Stimulated activated CD4-positive, alpha-beta T cell treated with anti-CD3 and anti-CD28 coated beads, TNF-alpha, amount 100 ng/mL, for 1 hour (primary cell): ENCODE measurements at regions not wholly inside any gene's neighbourhood (a gene's known extent, or its start where the extent isn't known, plus 50 kb on each side); places are given as distances from the start of the nearest gene placed in this dataset.

Experiments used
- DNase-seq, 3 donors: peaks; one replicate each; pipeline ENCODE4 v3.0.0-alpha.2; 2020; ENCODE audit warnings: low read depth in 3 of 3, low spot score in 1 of 3

DNA sequence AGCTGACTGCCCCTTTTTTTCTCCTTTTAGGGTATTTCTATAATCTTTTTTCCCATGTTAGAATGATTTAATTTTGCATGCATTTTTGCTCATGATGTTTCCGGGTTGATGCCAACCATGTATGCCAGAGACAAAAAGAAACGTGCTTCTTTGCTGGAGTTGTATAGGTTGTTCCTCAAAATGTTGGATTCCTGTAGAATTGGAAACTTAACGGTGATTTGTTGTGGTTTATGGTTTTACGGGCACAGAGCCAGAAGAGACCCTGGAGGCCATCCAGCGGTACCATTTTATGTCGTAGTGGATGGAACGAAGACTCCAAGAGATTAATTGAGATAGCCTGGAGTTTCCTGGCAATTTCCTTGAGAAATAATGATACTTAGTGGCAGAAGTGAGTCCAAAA is 481.5 kb upstream of the RGMA start:
- DNase-seq: no peak

DNA sequence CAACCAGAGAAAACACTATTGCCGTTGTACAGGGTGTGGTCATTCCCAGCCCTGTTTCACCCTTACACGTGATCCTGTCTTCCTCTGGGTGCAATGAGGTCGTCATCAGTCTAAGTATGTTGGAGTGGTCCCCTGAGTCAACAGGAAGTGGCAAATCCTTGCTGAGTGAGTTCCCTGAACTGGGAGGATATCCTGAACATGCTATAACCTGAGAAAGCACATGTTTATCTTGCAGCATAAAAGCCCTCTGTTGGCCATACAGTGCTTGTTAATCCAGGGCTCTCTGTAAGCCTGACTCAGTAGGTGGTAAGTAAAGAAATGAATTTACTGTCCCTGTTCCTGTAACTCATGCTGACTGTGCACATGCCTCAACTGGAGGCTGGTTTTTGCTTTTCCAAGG is 477.8 kb upstream of the RGMA start:
- DNase-seq: no peak

DNA sequence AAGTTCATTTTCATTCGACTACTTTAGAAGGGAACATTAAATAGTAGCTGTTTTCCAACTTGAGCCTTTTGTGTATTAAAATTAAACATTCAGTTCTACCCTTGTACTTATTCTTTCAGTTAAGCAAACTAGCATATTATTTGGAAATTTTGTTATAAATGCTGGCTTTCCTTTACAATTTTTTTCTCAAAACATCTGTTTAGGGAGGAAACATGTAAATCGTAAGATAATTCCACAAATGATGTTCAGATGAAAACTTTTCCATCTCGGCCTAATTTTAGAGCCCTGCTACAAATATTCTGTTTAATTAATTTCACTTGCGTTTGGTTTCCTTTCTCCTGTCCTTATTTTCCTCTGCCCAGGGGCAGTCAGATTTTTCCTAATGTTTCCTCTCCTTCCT is 476.2 kb upstream of the RGMA start:
- no peak for DNase-seq

DNA sequence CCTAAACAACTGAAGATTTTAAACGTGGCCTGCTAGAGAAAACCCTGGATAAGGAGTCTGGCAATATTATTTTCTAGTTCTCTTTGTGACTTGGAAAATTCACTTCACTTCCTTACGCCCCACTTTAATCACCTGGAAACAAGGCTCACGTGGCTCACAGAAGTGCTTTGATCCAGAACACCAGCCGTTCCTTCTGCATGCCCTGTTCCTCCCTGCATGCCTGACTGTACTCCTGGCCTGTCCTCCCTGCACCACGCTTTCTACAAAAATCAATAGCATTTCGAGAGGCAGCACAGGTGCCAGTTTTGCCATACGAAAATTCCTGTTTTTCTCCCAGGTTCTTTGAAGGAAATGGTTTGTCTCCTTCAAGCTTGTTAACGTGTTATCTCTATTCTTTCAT is 474.2 kb upstream of the RGMA start:
- no peak for DNase-seq

DNA sequence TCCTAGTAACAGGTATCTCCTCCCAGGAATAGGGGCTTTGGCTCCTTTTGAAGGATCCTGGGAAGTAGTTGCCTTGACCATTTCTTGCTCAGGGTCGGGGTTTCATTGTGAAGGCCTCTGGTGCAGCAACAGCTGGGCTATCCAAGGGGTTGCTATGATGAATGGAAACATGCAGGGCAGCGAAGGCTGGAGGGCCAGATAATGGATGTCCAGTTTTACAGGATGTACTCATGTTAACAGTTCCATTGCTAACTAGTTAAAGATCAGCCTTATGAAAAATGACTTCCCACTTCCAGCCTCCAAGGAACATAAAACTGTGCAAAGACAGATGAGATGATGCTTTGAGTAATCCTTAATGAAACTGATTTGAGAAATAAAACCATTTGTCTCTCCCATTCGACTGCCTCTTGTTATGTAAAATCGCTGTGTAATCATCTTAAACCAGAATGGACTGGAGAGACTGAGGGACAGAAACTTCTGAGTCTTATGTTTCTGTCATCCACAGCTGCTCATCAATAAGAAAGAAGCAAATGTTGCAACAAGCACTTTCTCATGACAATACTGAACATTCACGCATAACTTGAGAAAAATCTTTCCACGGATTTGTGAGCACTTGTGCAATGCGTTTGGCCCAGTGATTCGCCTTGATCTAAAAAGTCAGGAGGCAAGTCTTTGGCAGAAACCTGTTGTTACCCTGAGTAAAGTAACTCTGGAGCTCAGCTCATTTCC is 473.5 kb upstream of the RGMA start:
- DNase-seq: no peak

DNA sequence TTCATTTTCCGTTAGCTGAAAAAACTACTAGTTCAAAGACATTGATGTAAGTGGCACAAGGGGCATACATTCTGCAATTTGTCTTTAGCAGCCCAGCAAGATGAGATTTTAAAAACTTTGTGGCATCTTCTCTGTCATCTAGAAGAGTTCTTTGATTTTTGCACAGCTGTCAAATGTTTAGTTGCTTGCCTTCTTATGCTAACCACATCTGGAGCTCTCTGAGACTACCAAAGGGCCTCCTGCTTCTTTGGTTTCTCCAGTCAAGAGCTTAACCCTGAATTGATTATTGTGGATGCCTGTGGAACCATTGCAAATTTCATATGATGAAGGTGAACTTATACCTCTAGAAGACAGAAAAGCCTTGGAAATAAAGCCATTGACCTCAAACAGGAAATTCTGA is 468.7 kb upstream of the RGMA start:
- DNase-seq: no peak

DNA sequence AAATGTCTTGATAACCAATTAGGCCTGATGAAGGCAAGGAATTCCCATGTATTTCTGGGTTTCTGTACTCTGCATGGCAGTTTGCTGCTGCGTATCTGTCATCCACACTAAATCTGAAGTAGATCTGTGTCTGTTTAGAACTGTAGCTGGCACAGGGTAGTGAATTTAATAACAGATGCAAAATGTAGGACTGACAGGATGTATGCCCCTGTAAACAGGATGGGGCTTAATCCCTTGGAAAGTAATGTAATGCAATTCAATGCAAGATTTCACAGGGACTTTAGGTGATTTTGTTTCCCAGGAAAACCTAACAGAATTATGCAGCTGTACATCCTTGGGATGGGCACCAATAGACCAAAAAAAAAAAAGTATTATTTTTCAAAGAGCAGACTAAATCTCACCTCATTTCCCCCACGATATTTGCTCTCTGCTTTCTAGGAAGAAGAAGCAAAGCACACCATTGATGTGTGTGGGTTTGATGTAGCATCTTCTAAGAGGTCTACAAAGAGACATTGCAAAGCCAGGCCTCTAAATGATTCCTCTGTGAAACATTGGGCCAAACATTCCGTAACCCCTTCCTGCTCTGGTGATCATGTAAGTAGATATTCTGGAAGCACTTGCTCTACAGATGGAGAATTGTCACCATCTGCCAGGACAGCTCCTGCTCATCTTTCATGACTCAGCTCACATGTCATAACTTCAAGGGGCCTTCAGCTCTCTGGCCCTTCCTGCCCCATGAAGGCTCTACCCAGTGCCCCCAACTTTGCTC is 464.3 kb upstream of the RGMA start:
- DNase-seq: no peak

DNA sequence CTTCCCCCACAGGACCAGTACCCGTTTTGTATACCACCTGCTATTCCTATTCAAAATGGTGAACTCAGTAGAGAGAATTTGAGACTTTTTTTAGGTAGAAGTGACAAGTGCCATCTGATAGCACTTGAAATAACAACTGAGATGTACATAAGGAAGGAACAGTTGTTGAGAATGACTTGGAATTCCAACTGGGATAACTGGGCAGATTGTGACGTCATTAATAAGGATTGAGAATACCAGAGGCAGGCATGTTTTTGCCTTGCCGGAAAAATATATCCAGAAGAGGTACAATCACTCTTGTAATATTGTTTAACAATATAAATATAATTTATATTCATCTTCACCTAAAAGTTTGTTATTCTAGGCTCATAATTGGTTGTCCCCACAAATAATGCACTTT is 454.1 kb upstream of the RGMA start:
- no peak for DNase-seq

DNA sequence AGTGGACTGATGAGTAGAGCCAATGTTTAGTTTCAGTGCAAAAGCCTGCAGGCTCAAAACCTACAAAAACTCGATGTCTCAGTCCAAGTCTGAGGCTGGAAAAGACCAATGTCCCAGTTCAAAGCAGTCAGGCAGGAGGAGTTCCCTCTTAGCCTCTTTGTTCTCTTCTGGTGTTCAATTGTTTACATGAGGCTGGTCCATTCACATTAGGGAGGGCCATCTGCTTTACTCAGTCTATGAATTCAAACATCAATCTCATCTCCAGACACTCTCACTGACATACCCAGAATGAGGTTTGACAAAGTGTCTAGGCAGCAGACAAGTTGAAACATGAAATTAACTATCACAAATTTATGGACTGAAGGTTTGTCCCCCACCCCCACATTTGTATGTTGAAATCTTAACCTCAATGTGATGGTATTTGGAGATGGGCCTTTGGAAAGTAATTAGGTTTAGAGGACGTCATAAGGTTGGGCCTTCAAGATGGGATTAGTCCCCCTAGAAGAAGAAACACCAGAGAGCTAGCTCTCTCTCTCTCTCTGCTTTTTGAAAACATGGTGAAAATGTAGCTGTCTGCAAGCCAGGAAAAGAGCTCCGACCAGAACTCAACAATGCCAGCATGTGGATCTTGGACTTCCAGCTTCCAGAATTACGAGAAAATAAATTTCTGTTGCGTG is 438.5 kb upstream of the RGMA start:
- DNase-seq: no peak

DNA sequence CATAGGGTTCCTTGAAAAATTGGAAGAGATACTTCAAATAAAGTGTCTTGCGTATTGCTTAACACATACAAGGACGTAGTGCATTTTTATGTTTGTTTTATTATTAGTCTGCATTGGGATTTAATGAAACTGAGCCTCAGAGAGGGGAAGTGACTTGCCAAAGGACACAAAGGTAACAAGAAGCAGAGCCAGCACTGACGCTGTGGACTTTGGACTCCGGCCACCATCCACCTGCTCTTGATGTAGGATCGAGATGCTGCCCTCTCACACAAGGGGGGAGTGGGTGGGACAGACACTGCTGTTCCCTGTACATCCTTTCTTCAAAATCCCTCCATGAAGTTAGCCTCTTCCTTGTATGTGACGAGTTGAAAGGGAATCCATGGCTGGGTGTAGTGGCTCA is 435.4 kb upstream of the RGMA start:
- DNase-seq: no peak

DNA sequence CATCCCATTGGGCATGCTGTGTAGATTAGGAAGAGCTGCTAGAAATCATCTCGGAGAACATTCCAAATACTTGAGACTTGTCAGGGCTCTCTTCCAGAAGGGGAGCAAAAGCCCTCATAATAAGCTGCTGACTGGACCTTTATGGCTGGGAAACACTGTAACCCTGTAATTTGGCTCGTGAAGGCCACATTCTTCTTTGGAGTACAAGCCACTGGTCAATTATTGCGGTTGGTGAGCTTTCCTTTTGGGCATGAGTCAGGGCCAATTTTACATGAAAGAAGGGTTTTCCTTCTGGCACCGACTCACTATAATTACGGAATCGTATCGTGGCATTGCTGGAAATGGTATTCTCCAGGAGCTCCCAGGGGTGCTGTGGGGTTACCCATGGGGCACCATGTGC is 434.5 kb upstream of the RGMA start:
- DNase-seq: no peak

DNA sequence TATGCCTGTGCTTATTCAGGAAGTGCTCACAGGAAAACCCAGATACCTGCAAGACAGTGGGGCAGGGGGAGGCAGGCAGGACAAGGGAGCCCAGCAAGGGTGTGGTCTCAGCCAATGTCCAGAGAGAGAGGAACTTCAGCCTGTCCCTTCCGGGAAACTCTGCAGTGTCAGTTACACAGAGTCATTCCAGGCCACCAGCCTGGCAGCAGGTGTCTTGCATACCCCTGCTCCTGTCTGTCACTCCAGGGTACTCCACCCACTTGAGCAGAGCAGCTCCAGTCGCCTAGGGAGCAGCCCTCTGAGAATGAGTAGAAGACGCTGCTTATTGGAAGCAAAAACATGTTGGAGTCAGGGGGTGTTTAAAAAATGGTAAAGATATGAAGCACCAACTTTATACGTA is 431.2 kb upstream of the RGMA start:
- no peak for DNase-seq

DNA sequence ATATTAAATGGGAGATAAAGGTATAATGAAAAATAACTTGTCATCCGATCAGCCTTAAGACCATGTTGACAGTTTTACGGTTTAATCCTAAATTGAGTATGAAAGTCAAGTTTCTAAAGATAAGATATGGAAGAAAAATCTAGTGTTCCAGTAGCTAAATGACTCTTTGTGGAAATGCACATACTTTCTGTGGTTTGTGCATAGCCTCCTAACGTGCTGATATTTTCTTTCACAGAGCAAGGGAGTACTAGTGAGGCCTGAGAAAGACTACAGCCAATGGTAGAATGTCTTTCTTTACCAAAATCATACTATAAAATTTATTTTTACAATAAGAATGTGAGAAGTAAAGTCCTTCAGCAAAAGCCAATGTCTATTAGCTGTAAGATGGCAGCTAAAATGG is 430.6 kb upstream of the RGMA start:
- no peak for DNase-seq

DNA sequence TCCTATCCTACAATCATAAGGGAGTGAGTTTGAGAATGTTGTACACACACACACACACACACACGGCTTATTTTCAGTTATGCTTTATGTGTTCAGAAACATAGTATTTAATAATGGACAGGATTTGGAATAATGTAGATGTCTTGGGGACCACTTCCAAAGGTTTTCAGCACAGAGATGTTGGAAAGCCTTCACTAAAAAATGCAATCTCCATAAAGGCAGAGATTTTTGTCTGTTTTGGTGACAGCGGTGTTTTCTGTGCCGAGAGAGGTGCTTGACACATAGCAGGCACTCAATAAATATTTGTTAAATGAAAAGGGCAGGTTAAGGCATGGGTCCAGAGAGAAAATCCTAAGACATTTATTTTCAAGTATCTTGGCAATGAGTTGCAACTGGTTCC is 428.2 kb upstream of the RGMA start:
- no peak for DNase-seq

DNA sequence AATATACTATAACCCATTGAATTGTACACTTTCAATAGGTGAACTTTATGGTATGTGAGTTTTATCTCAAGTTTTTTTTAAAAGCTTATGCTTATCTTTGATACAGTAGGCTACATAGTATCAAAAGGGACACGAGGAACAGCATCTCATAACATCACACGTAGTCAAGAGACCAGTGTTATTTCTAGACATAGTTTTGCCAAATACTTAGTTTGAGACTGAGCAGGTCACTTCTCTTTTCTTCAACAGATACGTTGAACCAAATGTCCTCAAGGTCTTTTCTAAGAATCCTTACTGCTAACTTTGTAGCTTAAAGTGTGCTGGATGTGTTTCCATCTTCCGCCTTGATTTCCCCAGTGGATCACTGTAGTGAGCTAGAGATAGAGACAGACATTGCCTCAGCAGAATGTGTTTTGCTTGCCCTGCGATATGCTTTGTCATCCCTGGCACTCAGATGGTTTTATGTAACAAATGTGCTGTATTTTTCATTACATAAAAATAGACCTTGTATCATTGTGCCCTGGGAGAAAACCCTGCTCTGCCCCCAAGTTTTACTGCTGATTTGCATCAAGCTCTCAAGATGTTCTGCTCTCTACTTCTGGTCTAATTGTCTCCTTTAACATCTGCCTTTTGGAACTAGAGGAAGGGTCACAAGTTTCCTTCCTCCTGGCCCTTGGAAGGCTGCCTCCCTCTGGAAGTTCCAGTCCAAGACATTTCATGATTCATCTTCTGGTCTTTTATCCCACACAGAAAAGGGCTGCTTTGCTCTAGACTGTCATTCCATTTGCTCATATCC is 426.4 kb upstream of the RGMA start:
- DNase-seq: no peak

DNA sequence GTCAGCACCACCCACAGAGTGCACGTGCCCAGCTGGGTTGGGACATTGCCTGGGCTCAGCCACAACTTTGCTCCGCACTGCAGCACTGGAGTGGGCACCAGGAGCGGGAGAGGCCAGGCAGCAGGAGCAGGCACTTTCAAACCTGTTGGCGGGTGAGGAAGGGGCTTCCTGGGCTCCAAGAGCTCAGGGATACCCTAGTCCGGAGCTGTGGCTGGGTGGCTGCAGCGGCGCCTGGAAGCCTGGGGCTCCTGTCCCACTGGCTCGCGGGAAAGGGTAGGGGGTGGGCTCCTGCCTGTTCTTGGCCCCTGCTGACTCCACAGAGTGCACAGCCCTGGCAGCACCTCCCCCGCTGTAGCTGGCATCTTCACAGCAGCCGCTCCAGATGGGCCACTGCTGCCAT is 417.6 kb upstream of the RGMA start:
- DNase-seq: no peak

DNA sequence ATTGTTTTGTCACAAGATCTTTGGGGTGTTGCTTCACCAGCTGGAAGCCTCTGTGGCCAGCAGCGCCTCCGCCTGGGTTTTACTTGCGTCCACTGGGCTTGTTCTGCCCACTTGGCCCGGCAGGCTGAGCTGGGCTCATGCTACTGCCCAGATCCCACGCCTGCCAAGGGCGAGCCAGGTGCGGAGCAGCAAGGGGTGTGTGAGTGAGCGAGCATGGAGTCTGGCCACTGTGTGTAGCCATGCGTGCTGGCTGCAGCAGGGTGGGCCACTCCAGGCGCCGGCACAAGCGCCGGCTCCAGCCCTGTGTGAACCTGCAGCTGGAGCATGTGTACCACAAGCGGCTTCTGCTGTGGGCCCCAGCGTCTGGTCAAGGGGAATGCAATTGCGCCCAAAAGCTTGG is 416.5 kb upstream of the RGMA start:
- no peak for DNase-seq

DNA sequence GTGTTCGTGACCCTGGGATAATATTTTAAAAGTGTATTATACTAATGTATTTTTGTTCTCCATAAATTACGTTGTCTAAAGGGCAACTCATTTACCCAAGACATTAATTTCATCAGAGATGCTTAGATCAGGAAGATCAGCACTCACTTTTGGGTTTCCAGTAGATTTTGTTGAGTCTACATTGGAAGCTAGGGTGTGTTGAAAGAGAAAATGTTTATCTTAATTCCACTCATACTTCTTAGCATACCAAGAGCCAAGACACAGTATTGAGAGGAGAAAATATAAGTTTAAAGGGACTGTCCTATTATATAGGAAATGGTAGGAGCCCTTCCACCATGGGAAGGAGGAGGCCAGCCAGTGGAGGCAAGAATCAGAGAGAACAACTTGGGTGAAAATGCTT is 412.9 kb upstream of the RGMA start:
- DNase-seq: no peak

DNA sequence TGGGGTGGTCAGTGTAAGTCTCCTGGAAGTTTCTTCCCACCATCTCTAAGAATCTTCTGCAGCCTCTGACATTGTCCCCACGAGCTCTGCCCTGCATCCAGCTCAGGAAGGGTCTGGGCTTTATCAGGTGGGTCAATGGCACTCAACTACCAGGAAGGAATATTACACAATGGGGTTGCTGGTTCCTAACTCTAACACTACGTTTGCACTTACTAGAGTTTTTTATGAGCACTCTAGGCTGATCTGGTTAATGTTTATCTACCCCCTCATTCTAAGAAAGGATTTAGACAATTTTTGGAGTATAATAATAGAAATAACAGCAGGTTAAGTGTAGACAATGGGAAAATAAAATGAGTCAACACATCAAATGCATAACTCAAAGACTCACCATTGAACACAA is 411.1 kb upstream of the RGMA start:
- no peak for DNase-seq

DNA sequence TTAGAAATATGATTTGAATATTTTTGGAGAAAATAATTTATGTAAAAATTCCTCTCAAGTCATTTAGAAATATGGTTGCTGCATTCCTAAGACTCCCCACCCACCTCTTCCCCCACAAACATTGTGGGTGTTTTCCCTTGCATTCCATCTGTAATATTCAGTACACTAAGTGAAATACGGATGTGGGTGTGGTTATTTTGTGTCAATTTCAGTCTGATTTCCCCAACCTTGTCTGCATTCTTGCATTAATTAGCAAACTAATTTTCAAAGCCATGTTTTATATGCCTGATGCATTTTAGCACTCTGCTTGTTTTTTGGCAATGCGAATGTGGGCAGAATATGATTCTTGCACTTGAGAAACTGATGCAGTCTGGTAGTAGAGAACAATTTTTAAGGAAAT is 408.3 kb upstream of the RGMA start:
- no peak for DNase-seq

DNA sequence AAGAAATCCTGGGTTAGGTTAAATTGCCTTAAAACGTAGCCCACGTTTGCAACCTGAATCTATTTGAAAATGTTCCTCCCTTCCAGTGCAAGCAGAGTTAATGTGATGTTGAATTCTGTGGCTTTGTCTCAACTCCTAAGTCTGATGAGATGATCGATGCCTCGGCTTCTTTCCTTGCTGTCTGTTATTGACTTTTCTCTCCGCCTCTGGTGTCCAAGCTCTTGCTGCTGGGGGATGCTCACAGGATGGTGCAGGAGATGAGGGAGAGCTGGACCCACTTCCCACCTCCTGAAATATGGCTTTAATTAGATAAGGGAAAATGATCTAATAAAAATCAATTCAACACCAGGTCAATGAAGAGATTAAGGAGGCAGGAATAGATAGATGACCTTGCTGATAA is 407.9 kb upstream of the RGMA start:
- DNase-seq: no peak
